HEK293 (cell line): ENCODE measurements at regions not wholly inside any gene's neighbourhood (a gene's known extent, or its start where the extent isn't known, plus 50 kb on each side); places are given as distances from the start of the nearest gene placed in this dataset.

ENCODE experiments used
- ZBTB1 ChIP-seq: fragments of 450-650 bp; formaldehyde crosslinking; IDR thresholded peaks from 2 replicates; pipeline ENCODE4 v1.5.1; 2016; ENCODE audit warnings: missing biosample characterization, missing genetic modification characterization
- ZIC2 ChIP-seq: fragments of 450-650 bp; formaldehyde crosslinking; IDR thresholded peaks from 2 replicates; pipeline ENCODE4 v1.5.1; 2016; ENCODE audit warnings: missing biosample characterization, missing genetic modification characterization
- ZNF621 ChIP-seq: fragments of 450-650 bp; formaldehyde crosslinking; IDR thresholded peaks from 2 replicates; pipeline ENCODE4 v1.5.1; 2017; ENCODE audit warnings: missing biosample characterization, missing genetic modification characterization
- ZNF670 ChIP-seq: fragments of 450-650 bp; formaldehyde crosslinking; IDR thresholded peaks from 2 replicates; pipeline ENCODE4 v1.5.1; 2016; ENCODE audit warnings: missing biosample characterization, missing genetic modification characterization, low read depth
- TF ChIP-seq, protein P1 (sequence below): fragments of 450-650 bp; formaldehyde crosslinking; IDR thresholded peaks from 2 replicates; pipeline ENCODE4 v1.5.1; 2016; ENCODE audit warnings: missing biosample characterization, missing genetic modification characterization
- TF ChIP-seq, protein P2 (sequence below): fragments of 450-650 bp; formaldehyde crosslinking; IDR thresholded peaks from 2 replicates; pipeline ENCODE4 v1.5.1; 2016; ENCODE audit warnings: missing biosample characterization, missing genetic modification characterization
- TF ChIP-seq, protein P3 (sequence below): fragments of 450-650 bp; formaldehyde crosslinking; IDR thresholded peaks from 2 replicates; pipeline ENCODE4 v1.5.1; 2016; ENCODE audit warnings: missing biosample characterization, missing genetic modification characterization

DNA sequence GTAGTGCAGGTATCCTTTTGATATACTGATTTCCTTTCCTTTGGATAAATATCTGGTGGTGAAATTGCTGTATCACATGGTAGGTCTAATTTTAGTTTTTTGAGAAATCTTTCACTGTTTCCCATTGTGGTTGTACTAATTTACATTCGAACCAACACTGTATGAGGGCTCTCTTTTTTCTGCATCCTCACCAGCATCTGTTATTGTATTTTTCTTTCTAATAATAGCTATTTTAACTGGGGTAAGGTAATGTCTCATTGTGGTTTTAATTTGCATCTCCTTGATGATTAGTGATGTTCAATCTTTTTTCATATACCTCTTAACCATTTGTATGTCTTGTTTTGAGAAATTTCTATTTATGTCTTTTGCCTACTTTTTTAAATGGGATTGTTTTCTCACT is 335.4 kb upstream of the MTPN start:
- TF ChIP-seq ZBTB1 (tag by site-specific recombination), result no peak
- TF ChIP-seq, protein P1, sequence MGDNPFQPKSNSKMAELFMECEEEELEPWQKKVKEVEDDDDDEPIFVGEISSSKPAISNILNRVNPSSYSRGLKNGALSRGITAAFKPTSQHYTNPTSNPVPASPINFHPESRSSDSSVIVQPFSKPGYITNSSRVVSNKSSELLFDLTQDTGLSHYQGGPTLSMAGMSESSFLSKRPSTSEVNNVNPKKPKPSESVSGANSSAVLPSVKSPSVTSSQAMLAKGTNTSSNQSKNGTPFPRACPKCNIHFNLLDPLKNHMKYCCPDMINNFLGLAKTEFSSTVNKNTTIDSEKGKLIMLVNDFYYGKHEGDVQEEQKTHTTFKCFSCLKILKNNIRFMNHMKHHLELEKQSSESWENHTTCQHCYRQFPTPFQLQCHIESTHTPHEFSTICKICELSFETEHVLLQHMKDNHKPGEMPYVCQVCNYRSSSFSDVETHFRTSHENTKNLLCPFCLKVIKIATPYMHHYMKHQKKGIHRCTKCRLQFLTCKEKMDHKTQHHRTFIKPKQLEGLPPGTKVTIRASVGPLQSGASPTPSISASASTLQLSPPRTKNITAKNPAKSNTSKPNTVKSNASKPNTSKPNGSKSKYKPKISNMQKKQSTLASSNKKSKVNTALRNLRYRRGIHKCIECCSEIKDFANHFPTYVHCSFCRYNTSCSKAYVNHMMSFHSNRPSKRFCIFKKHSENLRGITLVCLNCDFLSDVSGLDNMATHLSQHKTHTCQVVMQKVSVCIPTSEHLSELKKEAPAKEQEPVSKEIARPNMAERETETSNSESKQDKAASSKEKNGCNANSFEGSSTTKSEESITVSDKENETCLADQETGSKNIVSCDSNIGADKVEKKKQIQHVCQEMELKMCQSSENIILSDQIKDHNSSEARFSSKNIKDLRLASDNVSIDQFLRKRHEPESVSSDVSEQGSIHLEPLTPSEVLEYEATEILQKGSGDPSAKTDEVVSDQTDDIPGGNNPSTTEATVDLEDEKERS (tag by site-specific recombination), result no peak
- TF ChIP-seq ZIC2 (tag by site-specific recombination), result no peak
- TF ChIP-seq, protein P2, sequence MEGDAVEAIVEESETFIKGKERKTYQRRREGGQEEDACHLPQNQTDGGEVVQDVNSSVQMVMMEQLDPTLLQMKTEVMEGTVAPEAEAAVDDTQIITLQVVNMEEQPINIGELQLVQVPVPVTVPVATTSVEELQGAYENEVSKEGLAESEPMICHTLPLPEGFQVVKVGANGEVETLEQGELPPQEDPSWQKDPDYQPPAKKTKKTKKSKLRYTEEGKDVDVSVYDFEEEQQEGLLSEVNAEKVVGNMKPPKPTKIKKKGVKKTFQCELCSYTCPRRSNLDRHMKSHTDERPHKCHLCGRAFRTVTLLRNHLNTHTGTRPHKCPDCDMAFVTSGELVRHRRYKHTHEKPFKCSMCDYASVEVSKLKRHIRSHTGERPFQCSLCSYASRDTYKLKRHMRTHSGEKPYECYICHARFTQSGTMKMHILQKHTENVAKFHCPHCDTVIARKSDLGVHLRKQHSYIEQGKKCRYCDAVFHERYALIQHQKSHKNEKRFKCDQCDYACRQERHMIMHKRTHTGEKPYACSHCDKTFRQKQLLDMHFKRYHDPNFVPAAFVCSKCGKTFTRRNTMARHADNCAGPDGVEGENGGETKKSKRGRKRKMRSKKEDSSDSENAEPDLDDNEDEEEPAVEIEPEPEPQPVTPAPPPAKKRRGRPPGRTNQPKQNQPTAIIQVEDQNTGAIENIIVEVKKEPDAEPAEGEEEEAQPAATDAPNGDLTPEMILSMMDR, result no peak
- no peak for TF ChIP-seq ZNF670 (tag by site-specific recombination)
- TF ChIP-seq, protein P3, sequence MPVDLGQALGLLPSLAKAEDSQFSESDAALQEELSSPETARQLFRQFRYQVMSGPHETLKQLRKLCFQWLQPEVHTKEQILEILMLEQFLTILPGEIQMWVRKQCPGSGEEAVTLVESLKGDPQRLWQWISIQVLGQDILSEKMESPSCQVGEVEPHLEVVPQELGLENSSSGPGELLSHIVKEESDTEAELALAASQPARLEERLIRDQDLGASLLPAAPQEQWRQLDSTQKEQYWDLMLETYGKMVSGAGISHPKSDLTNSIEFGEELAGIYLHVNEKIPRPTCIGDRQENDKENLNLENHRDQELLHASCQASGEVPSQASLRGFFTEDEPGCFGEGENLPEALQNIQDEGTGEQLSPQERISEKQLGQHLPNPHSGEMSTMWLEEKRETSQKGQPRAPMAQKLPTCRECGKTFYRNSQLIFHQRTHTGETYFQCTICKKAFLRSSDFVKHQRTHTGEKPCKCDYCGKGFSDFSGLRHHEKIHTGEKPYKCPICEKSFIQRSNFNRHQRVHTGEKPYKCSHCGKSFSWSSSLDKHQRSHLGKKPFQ, result no peak
- TF ChIP-seq ZNF621 (tag by site-specific recombination), result no peak
